MM.1S (cell line): ENCODE measurements at regions not wholly inside any gene's neighbourhood (a gene's known extent, or its start where the extent isn't known, plus 50 kb on each side); places are given as distances from the start of the nearest gene placed in this dataset.
"Not testable (repeated sequence)": the region's sequence is repeated elsewhere in the genome, so short reads cannot be mapped to it uniquely, and the experiment has no call there.

Experiments
- EZH2phosphoT487 ChIP-seq: fragments of 300-600 bp; sonication (generic); IDR thresholded peaks from 2 replicates; pipeline ENCODE4 v1.6.1; 2018; ENCODE audit warnings: antibody characterized with exemption, low read length
- TF ChIP-seq, protein P1 (sequence below): fragments of 300-600 bp; sonication (generic); IDR thresholded peaks from 2 replicates; pipeline ENCODE4 v1.5.1; 2016; ENCODE audit warnings: antibody characterized with exemption, low read length, mixed read lengths

DNA sequence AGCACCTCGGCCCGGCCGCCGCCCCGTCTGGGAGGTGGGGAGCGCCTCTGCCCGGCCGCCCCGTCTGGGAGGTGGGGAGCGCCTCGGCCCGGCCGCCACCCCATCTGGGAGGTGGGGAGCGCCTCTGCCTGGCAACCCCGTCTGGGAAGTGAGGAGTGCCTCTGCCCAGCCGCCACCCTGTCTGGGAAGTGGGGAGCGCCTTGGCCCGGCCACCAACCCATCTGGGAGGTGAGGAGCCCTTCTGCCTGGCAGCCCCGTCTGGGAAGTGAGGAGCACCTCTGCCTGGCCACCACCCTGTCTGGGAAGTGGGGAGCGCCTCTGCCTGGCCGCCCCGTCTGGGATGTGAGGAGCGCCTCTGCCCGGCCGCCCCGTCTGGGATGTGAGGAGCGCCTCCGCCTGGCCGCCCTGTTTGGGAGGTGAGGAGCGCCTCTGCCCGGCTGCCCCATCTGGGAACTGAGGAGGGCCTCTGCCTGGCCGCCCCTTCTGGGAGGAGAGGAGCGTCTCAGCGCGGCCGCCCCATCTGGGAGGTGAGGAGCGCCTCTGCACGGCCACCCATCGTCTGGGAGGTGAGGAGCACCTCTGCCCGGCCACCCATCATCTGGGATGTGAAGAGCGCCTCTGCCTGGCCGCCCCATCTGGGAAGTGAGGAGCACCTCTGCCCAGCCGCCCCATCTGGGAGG, 89.0 kb upstream of the SYT6 start:
- TF ChIP-seq, protein P1, sequence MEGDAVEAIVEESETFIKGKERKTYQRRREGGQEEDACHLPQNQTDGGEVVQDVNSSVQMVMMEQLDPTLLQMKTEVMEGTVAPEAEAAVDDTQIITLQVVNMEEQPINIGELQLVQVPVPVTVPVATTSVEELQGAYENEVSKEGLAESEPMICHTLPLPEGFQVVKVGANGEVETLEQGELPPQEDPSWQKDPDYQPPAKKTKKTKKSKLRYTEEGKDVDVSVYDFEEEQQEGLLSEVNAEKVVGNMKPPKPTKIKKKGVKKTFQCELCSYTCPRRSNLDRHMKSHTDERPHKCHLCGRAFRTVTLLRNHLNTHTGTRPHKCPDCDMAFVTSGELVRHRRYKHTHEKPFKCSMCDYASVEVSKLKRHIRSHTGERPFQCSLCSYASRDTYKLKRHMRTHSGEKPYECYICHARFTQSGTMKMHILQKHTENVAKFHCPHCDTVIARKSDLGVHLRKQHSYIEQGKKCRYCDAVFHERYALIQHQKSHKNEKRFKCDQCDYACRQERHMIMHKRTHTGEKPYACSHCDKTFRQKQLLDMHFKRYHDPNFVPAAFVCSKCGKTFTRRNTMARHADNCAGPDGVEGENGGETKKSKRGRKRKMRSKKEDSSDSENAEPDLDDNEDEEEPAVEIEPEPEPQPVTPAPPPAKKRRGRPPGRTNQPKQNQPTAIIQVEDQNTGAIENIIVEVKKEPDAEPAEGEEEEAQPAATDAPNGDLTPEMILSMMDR, result not testable (repeated sequence)
- not testable (repeated sequence) for TF ChIP-seq EZH2phosphoT487
